Loucy (cell line): ENCODE measurements at regions not wholly inside any gene's neighbourhood (a gene's known extent, or its start where the extent isn't known, plus 50 kb on each side); places are given as distances from the start of the nearest gene placed in this dataset.

ENCODE experiments used
- H2AFZ ChIP-seq: fragments of 200-600 bp; sonication (generic); 2 replicates; pipeline ENCODE4 v1.6.0; 2016; ENCODE audit warnings: antibody characterized with exemption, mild to moderate bottlenecking, low read length, moderate library complexity
- H3F3A ChIP-seq: fragments of 200-600 bp; 2 replicates; pipeline ENCODE4 v1.6.0; 2016; ENCODE audit warnings: antibody characterized with exemption, low read depth, mild to moderate bottlenecking
- H3K27me3 ChIP-seq: fragments of 200-600 bp; sonication (generic); 2 replicates; pipeline ENCODE4 v1.6.1; 2014; ENCODE audit warnings: low read length, mild to moderate bottlenecking; ENCODE audit not compliant: insufficient read depth, poor library complexity, severe bottlenecking
- H3K36me3 ChIP-seq: fragments of 200-600 bp; sonication (generic); 2 replicates; pipeline ENCODE4 v1.6.1; 2016; ENCODE audit warnings: low read length; ENCODE audit not compliant: insufficient read depth
- H3K4me1 ChIP-seq: fragments of 200-600 bp; sonication (generic); 2 replicates; pipeline ENCODE4 v1.5.1; 2014; ENCODE audit warnings: low read length, mild to moderate bottlenecking; ENCODE audit not compliant: insufficient read depth, poor library complexity, severe bottlenecking
- H3K4me2 ChIP-seq: fragments of 200-600 bp; sonication (generic); 2 replicates; pipeline ENCODE4 v1.6.0; 2014; ENCODE audit warnings: antibody characterized with exemption, low read length, low read depth, mild to moderate bottlenecking; ENCODE audit not compliant: poor library complexity, severe bottlenecking
- H3K4me3 ChIP-seq: fragments of 200-600 bp; sonication (generic); 2 replicates; pipeline ENCODE4 v1.5.1; 2014; ENCODE audit warnings: low read length, mild to moderate bottlenecking, mixed read lengths; ENCODE audit not compliant: poor library complexity, severe bottlenecking
- H3K79me2 ChIP-seq: fragments of 200-600 bp; sonication (generic); 2 replicates; pipeline ENCODE4 v1.6.1; 2014; ENCODE audit warnings: low read length; ENCODE audit not compliant: insufficient read depth
- H3K9ac ChIP-seq: fragments of 200-600 bp; sonication (generic); 2 replicates; pipeline ENCODE4 v1.6.0; 2014; ENCODE audit warnings: mild to moderate bottlenecking, low read depth, low read length, moderate library complexity; ENCODE audit not compliant: poor library complexity, severe bottlenecking
- H3K9me2 ChIP-seq: fragments of 200-600 bp; sonication (generic); replicated peaks from 2 replicates; pipeline ENCODE4 v1.6.1; 2016; ENCODE audit warnings: low read depth, low read length, mixed read lengths
- H3K9me3 ChIP-seq: fragments of 200-600 bp; sonication (generic); 2 replicates; pipeline ENCODE4 v1.6.1; 2014; ENCODE audit warnings: mild to moderate bottlenecking, antibody characterized with exemption, low read length, low read depth; ENCODE audit not compliant: insufficient read depth
- H4K20me1 ChIP-seq: fragments of 200-600 bp; sonication (generic); 2 replicates; pipeline ENCODE4 v1.6.0; 2014; ENCODE audit warnings: antibody characterized with exemption, low read length, mild to moderate bottlenecking; ENCODE audit not compliant: insufficient read depth, poor library complexity, severe bottlenecking
- CTCF ChIP-seq: fragments of 200-600 bp; sonication (generic); conservative IDR thresholded peaks from 2 replicates; pipeline ENCODE4 v1.5.1; 2014; ENCODE audit warnings: mild to moderate bottlenecking, antibody characterized with exemption, low read length
- EZH2phosphoT487 ChIP-seq: fragments of 200-600 bp; IDR thresholded peaks from 2 replicates; pipeline ENCODE4 v1.6.1; 2018; ENCODE audit warnings: antibody characterized with exemption, mild to moderate bottlenecking, moderate library complexity, borderline replicate concordance

GRCh38 chr2:422676-423435 is 135.0 kb upstream of the ALKAL2 start:
- Histone ChIP-seq H3K4me3 (no peak overlapping the region), H3K9ac (no peak overlapping the region), H2AFZ (no peak overlapping the region), H4K20me1 (no peaks in the 10 kb centered on the region), H3K9me2 (no peaks in the 10 kb centered on the region), H3F3A (no peaks in the 10 kb centered on the region), H3K4me1 (no peaks in the 10 kb centered on the region), H3K36me3 (no peaks in the 10 kb centered on the region), H3K79me2 (no peaks in the 10 kb centered on the region), H3K27me3 (no peaks in the 10 kb centered on the region), H3K4me2 (no peak overlapping the region), H3K9me3 (no peaks in the 10 kb centered on the region)
- TF ChIP-seq CTCF (no peak), EZH2phosphoT487 (no peak)

- Histone ChIP-seq H3K79me2 (no peaks in the 10 kb centered on the region), H4K20me1 (no peaks in the 10 kb centered on the region), H3K27me3 (no peaks in the 10 kb centered on the region), H3K4me3 (no peak overlapping the region), H2AFZ (no peak overlapping the region), H3K9me2 (no peaks in the 10 kb centered on the region), H3F3A (no peaks in the 10 kb centered on the region), H3K4me2 (no peak overlapping the region), H3K36me3 (no peaks in the 10 kb centered on the region), H3K9me3 (no peaks in the 10 kb centered on the region), H3K4me1 (no peaks in the 10 kb centered on the region), H3K9ac (no peak overlapping the region)
- TF ChIP-seq CTCF, result no peak
- TF ChIP-seq EZH2phosphoT487, result no peak
These were observed 133.5 kb upstream of the ALKAL2 start for GRCh38 chr2:421406-421805.

- H3K9ac ChIP-seq, result no peak overlapping the region
- H3K9me3 ChIP-seq, result no peaks in the 10 kb centered on the region
- no peaks in the 10 kb centered on the region for H3K4me1 ChIP-seq
- no peak overlapping the region for H3K4me3 ChIP-seq
- TF ChIP-seq CTCF (no peak), EZH2phosphoT487 (no peak)
- H3K79me2 ChIP-seq, result no peaks in the 10 kb centered on the region
- H4K20me1 ChIP-seq, result no peaks in the 10 kb centered on the region
- H3K27me3 ChIP-seq, result no peaks in the 10 kb centered on the region
- no peaks in the 10 kb centered on the region for H3F3A ChIP-seq
- H3K4me2 ChIP-seq, result no peak overlapping the region
- no peaks in the 10 kb centered on the region for H3K9me2 ChIP-seq
- no peak overlapping the region for H2AFZ ChIP-seq
- no peaks in the 10 kb centered on the region for H3K36me3 ChIP-seq
These were observed 131.9 kb upstream of the ALKAL2 start for GRCh38 chr2:419687-420317.
